ENCODE measurements at regions not wholly inside any gene's neighbourhood (a gene's known extent, or its start where the extent isn't known, plus 50 kb on each side); places are given as distances from the start of the nearest gene placed in this dataset.

DNA sequence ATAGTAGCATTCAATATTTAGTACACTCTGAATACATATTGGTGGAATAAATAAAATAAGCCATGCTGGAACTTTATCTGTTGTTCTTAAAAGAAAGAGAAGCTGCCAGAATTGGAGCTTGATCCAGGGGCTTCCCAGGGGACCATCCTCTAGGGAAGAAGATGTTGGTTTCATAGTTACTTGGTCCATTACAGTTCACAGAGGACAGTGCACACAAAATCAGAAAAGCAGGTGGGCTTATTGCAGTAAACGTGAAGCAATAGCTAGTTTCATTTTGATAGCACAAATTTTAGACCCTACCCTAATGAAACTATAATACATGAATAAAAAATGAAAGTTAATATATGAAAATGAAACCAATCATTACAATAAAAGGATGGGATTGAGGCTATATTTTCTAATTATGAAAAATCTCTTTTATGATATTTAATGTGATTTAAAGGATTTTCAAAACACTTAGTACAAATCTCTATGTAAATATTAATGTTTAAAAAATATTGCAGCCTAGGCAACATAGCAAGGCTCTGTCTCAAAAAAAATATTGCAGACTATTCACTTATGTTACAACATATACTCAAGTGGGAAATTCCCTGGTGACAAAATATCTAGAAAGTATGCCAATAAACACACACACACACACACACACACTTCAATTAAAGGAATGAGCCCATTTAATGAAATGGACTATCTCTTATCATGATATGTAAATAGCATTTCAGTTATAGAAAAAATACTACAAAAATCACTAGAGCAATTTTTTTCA lies 227.0 kb upstream of the MARCKS start:
- TF ChIP-seq FOXP2 (optimal IDR thresholded peaks at IDR 0.05; ENCODE audit: control extremely low read depth, extremely low read length, insufficient read depth): no peak
- TF ChIP-seq POLR2AphosphoS5 (IDR thresholded peaks at IDR 0.05; ENCODE audit: borderline replicate concordance, low read depth, low read length): no peak

All from SK-N-MC (cell line).